ENCODE measurements at regions not wholly inside any gene's neighbourhood (a gene's known extent, or its start where the extent isn't known, plus 50 kb on each side); places are given as distances from the start of the nearest gene placed in this dataset.
"Not testable (repeated sequence)": the region's sequence is repeated elsewhere in the genome, so short reads cannot be mapped to it uniquely, and the experiment has no call there.

DNA sequence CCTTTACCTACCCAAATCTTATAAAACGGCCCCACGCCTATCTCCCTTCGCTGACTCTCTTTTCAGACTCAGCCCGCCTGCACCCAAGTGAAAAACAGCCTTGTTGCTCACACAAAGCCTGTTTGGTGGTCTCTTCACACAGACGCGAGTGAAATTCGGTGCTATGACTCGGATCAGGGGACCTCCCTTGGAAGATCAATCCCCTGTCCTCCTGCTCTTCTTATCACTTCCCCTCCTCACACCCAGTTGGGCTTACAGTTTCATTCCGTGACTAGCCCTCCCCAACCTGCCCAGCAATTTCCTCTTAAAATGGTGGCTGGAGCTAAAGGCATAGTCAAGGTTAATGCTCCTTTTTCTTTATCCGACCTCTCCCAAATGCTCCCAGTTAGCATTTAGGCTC is 68.5 kb upstream of the ABCB5 start:
- not testable (repeated sequence) for TF ChIP-seq CTCF, POLR2A (IDR thresholded peaks at IDR 0.05)

All from esophagus squamous epithelium (tissue), 4 donors.